Heart left ventricle (tissue), 16 donors: ENCODE measurements at regions not wholly inside any gene's neighbourhood (a gene's known extent, or its start where the extent isn't known, plus 50 kb on each side); places are given as distances from the start of the nearest gene placed in this dataset.

Source experiments
- ATAC-seq, 4 donors: fragments of 200-7000 bp; cut with Tn5 transposase; one replicate each; pipeline ENCODE4 v1.9.1; 2020 to 2022; ENCODE audit warnings: moderate library complexity in 4 of 4, mild to moderate bottlenecking in 3 of 4, moderate number of reproducible peaks in 1 of 4
- DNase-seq, 5 donors: peaks; one replicate each; pipeline ENCODE4 v3.0.0-alpha.2; 2020
- H3K27ac ChIP-seq, 12 donors: fragments of 200-600 bp; sonication (generic) in 4 of 12; one replicate each; pipeline versions ENCODE4 v1.5.0 to v1.8.0; 2016 to 2022; ENCODE audit warnings: mild to moderate bottlenecking in 2 of 12
- H3K27me3 ChIP-seq, 9 donors: fragments of 200-600 bp; sonication (generic) in 2 of 9; one replicate each; pipeline versions ENCODE4 v1.5.1 to v1.8.0; 2016 to 2022; ENCODE audit warnings: mild to moderate bottlenecking in 3 of 9
- H3K36me3 ChIP-seq, 9 donors: fragments of 200-600 bp; sonication (generic) in 2 of 9; one replicate each; pipeline versions ENCODE4 v1.5.0 to v1.8.0; 2018 to 2022; ENCODE audit warnings: mild to moderate bottlenecking in 2 of 9
- H3K4me1 ChIP-seq, 12 donors: fragments of 200-600 bp; sonication (generic) in 4 of 12; one replicate each; pipeline versions ENCODE4 v1.5.0 to v1.8.0; 2016 to 2022; ENCODE audit warnings: mild to moderate bottlenecking in 3 of 12
- H3K4me3 ChIP-seq, 12 donors: fragments of 200-600 bp; sonication (generic) in 4 of 12; one replicate each; pipeline versions ENCODE4 v1.5.0 to v1.8.0; 2017 to 2022; ENCODE audit warnings: mild to moderate bottlenecking in 9 of 12, moderate library complexity in 4 of 12
- H3K9me3 ChIP-seq, 12 donors: fragments of 200-600 bp; sonication (generic) in 4 of 12; one replicate each; pipeline versions ENCODE4 v1.5.0 to v1.8.0; 2016 to 2022; ENCODE audit warnings: mild to moderate bottlenecking in 1 of 12
- POLR2A ChIP-seq, 2 donors: fragments of 450-650 bp; IDR thresholded peaks; one replicate each; pipeline ENCODE4 v1.6.1; 2017; ENCODE audit warnings: antibody characterized with exemption in 2 of 2, mild to moderate bottlenecking in 2 of 2, moderate library complexity in 2 of 2
- WGBS, 4 donors: extraction: QIAGEN DNeasy Blood & Tissue Kit in 2 of 4; methylation state at CpG; one replicate each; pipeline versions ENCODE4 v1.1.5 to v1.1.7; 2013 to 2018; 5-methylcytosine and 5-hydroxymethylcytosine counted together
- intact Hi-C, 10 donors: fragments of 100-400 bp; cut with DNase I; formaldehyde crosslinking; loops; one replicate each; pipeline versions ENCODE4 v1.11.1 to v1.14.2; 2022
- TF ChIP-seq, protein P1 (sequence below), 12 donors: fragments of 200-600 bp; sonication (generic) in 4 of 12; IDR thresholded peaks; one replicate each; pipeline versions ENCODE4 v1.5.0 to v1.8.0; 2018 to 2022; ENCODE audit warnings: antibody characterized with exemption in 12 of 12, mild to moderate bottlenecking in 5 of 12
- donor health status: ischemic (EF 13 %, LVEDD 7.1; RV severe dilation, severe dysfunction).
- donor health status: healthy with polysubstance abuse.
- donor health status: DM: no; HTN: yes; CAD: no.
- donor health status: DM: no; HTN: no; CAD: no.
- donor health status: ischemic (EF 25% LVEDD 6.9; RV normal size, moderate dysfunction).
- donor health status: ischemic (EF 25% LVEDD 5.7; RV mildly dilated, moderate dysfunction).
- donor health status: healthy.
- donor health status: DM: yes; HTN: yes; CAD: no.
- donor health status: ischemic (EF 35%, LVEDD 5.7; RV mildly dilated, moderate dysfunction).
- donor health status: nonischemic (EF 11% LVEDD 7.7; RV severe dilation, severe dysfunction).
- donor health status: DM: yes; HTN: yes; CAD: no.
- donor health status: PGD.
- donor health status: ischemic (EF 29% LVEDD 5.4; RV normal size, mild dysfunction).
- donor health status: nonischemic (EF 23%, LVEDD 6.1; RV moderate dilation, normal function).

DNA sequence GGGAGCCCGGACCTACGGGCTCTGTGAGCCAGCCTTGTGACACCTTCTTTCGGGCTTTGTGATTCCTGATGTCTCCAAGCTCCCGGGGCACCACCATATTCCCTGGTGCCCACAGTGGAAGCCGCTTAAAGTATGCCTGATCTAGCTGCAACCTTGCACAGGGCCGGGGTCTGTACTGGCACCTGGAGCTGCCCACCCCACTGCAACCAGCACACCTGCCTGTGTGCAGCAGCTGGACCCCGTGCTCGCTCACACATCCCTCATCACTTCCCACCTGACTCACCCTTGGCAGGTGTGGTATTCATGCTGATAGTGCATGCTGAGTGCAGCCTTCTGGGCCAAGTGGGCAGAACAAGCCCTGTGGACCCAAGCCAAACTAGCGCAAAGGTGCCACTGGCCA lies 1981.1 kb upstream of the PCDH20 start:
- no peak for DNase-seq

DNA sequence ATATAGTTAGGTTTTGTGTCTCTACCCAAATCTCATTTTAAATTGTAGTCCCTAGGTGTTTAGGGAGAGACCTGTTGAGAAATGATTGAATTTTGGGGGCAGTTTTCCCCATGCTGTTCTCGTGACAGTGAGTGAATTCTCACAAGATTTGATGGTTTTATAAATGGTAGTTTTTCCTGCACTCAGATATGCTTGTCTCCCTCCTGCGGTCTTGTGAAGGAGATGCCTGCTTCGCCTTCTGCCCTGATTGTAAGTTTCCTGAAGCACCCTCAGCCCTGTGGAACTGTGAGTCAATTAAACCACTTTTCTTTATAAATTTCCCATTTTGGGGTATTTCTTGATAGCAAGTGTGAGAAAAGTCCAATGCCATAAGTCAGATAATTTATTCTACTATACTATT lies 1977.5 kb upstream of the PCDH20 start:
- ATAC-seq (no peak), DNase-seq (no peak)
- whole genome bisulfite sequencing, 4 donors = 56 to 71% (median 65%) methylated on average over 3 of the region's 3 CpGs
- Histone ChIP-seq H3K27ac (no peak overlapping the region), H3K4me3 (no peak overlapping the region), H3K27me3 (no peaks in the 10 kb centered on the region), H3K9me3 (no peaks in the 10 kb centered on the region), H3K36me3 (no peaks in the 10 kb centered on the region), H3K4me1 (no peaks in the 10 kb centered on the region)
- no peak for TF ChIP-seq POLR2A (IDR thresholded peaks at IDR 0.05)
- TF ChIP-seq, protein P1, sequence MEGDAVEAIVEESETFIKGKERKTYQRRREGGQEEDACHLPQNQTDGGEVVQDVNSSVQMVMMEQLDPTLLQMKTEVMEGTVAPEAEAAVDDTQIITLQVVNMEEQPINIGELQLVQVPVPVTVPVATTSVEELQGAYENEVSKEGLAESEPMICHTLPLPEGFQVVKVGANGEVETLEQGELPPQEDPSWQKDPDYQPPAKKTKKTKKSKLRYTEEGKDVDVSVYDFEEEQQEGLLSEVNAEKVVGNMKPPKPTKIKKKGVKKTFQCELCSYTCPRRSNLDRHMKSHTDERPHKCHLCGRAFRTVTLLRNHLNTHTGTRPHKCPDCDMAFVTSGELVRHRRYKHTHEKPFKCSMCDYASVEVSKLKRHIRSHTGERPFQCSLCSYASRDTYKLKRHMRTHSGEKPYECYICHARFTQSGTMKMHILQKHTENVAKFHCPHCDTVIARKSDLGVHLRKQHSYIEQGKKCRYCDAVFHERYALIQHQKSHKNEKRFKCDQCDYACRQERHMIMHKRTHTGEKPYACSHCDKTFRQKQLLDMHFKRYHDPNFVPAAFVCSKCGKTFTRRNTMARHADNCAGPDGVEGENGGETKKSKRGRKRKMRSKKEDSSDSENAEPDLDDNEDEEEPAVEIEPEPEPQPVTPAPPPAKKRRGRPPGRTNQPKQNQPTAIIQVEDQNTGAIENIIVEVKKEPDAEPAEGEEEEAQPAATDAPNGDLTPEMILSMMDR (IDR thresholded peaks at IDR 0.05) = no peak
- intact Hi-C loops = no loop called here

More for the DNA sequence above, 1981.1 kb upstream of the PCDH20 start:
- H3K27me3 ChIP-seq = no peaks in the 10 kb centered on the region
- H3K4me3 ChIP-seq = no peak overlapping the region
- intact Hi-C loops = no loop called here
- no peaks in the 10 kb centered on the region for H3K36me3 ChIP-seq
- no peak overlapping the region for H3K27ac ChIP-seq
- no peaks in the 10 kb centered on the region for H3K4me1 ChIP-seq
- WGBS, 4 donors = 82 to 96% (median 87%) methylated on average over 9 of the region's 9 CpGs
- TF ChIP-seq POLR2A (IDR thresholded peaks at IDR 0.05) = no peak
- TF ChIP-seq, protein P1 (IDR thresholded peaks at IDR 0.05) = no peak
- no peak for ATAC-seq
- no peaks in the 10 kb centered on the region for H3K9me3 ChIP-seq

DNA sequence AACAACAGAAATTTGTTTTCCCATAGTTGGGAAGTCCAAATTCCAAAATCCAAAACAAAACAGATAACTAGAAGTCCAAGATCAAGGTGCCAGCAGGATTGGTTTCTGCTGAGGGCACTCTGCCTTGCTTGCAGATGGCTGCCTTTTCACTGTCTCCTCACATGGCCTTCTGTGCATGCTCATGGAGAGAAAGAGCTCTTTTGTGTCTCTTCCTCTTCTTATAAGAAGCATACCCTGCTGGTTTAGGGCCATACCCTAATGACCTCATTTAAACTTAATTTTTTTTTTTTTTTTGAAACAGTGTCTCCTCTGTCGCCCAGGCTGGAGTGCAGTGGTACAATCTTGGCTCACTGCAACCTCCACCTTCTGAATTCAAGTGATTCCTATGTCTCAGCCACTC lies 1974.1 kb upstream of the PCDH20 start:
- ATAC-seq (no peak), DNase-seq (no peak)
- Histone ChIP-seq H3K27me3 (no peaks in the 10 kb centered on the region), H3K27ac (no peak overlapping the region), H3K4me1 (no peaks in the 10 kb centered on the region), H3K9me3 (no peaks in the 10 kb centered on the region), H3K4me3 (no peak overlapping the region), H3K36me3 (no peaks in the 10 kb centered on the region)
- no peak for TF ChIP-seq POLR2A (IDR thresholded peaks at IDR 0.05)
- TF ChIP-seq, protein P1 (IDR thresholded peaks at IDR 0.05) = no peak
- 62 to 82% (median 72%) methylated on average over 1 of the region's 1 CpG for WGBS, 4 donors
- intact Hi-C loops = no loop called here

DNA sequence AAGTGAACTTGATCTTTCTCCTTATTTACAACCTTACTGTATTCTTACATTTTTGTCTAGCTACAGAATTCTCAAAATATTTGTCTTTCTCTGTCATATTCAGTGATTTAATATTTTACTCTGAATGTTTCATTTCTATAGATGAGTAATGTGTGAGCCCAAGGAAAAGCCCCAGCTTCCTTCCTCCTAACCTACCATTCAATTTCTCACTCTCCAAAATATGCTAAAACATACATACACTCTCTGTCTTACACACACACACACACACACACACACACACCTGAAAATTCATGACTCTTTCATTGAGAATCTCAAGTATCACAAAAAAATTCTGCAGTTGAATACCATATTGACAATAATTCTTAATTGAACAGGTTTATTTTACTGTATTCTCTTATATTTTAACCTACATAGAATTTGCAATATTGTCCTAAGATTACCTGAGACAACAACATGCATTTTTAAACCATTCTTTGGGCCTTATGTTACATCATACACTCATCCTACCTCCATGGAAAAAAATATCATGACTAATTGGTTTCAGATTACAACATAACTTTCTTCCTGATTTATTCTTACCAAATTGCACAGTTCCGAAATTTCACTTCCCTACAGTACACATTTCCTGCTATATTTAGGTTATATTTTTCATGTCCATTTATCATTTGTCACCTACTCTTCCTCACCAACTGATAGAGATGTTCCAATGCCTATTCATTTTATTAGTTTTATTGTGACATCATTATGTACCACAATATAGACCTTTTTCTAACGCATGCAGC lies 1965.6 kb upstream of the PCDH20 start:
- TF ChIP-seq, protein P1 (IDR thresholded peaks at IDR 0.05) = no peak
- H3K4me1 ChIP-seq = no peaks in the 10 kb centered on the region
- H3K36me3 ChIP-seq = no peaks in the 10 kb centered on the region
- intact Hi-C loops = no loop called here
- no peaks in the 10 kb centered on the region for H3K27me3 ChIP-seq
- 68 to 83% (median 77%) methylated on average over 2 of the region's 2 CpGs for WGBS, 4 donors
- H3K27ac ChIP-seq = no peak overlapping the region
- DNase-seq (no peak), ATAC-seq (no peak)
- H3K9me3 ChIP-seq = peaks cover 0 to 15% (median 2%) of the 10 kb centered on the region in 12 donors
- no peak overlapping the region for H3K4me3 ChIP-seq
